ENCODE measurements at regions not wholly inside any gene's neighbourhood (a gene's known extent, or its start where the extent isn't known, plus 50 kb on each side); places are given as distances from the start of the nearest gene placed in this dataset.

GRCh38 chr13:104015646-104016396 is 949.6 kb upstream of the SLC10A2 start:
- Mint-ChIP-seq H3K9me3 (peaks cover 0 to 22% (median 2%) of the 10 kb centered on the region in 11 donors), H3K36me3 (no peaks in the 10 kb centered on the region), H3K27me3 (no peaks in the 10 kb centered on the region), H3K27ac (no peak overlapping the region), H3K4me3 (no peak overlapping the region), H3K4me1 (no peaks in the 10 kb centered on the region)
- H3K4me1 ChIP-seq (ENCODE audit: control insufficient read depth in 2 of 2, insufficient read depth in 2 of 2, low read length in 2 of 2): no peaks in the 10 kb centered on the region
- ChIA-PET CTCF (no interaction called here), POLR2A (no interaction called here)
- intact Hi-C loops (cut with micrococcal nuclease): no loop called here
- DNase-seq (no peak), ATAC-seq (no peak)
- no peak overlapping the region for H3K4me3 ChIP-seq (ENCODE audit: low read length)
- no peaks in the 10 kb centered on the region for H3K9me3 ChIP-seq (ENCODE audit: control insufficient read depth in 2 of 3, low read length in 3 of 3)
- H3K27me3 ChIP-seq (ENCODE audit: control insufficient read depth in 2 of 2, insufficient read depth in 2 of 2, low read length in 2 of 2): no peaks in the 10 kb centered on the region
- no peak overlapping the region for H3K27ac ChIP-seq (ENCODE audit: low read depth, low read length)
- no peaks in the 10 kb centered on the region for H3K36me3 ChIP-seq (ENCODE audit: control insufficient read depth in 2 of 3, insufficient read depth in 3 of 3, low read length in 3 of 3)

GRCh38 chr13:104014803-104015645 is 948.8 kb upstream of the SLC10A2 start:
- ChIA-PET POLR2A (no interaction called here), CTCF (no interaction called here)
- Mint-ChIP-seq H3K27me3 (no peaks in the 10 kb centered on the region), H3K4me3 (no peak overlapping the region), H3K36me3 (no peaks in the 10 kb centered on the region), H3K27ac (no peak overlapping the region), H3K4me1 (no peaks in the 10 kb centered on the region), H3K9me3 (peaks cover 0 to 22% (median 2%) of the 10 kb centered on the region in 11 donors)
- ATAC-seq (no peak), DNase-seq (no peak)
- no peaks in the 10 kb centered on the region for H3K4me1 ChIP-seq (ENCODE audit: control insufficient read depth in 2 of 2, insufficient read depth in 2 of 2, low read length in 2 of 2)
- intact Hi-C loops (cut with micrococcal nuclease): no loop called here
- no peaks in the 10 kb centered on the region for H3K27me3 ChIP-seq (ENCODE audit: control insufficient read depth in 2 of 2, insufficient read depth in 2 of 2, low read length in 2 of 2)
- no peak overlapping the region for H3K4me3 ChIP-seq (ENCODE audit: low read length)
- H3K36me3 ChIP-seq (ENCODE audit: control insufficient read depth in 2 of 3, insufficient read depth in 3 of 3, low read length in 3 of 3): no peaks in the 10 kb centered on the region
- no peaks in the 10 kb centered on the region for H3K9me3 ChIP-seq (ENCODE audit: control insufficient read depth in 2 of 3, low read length in 3 of 3)
- no peak overlapping the region for H3K27ac ChIP-seq (ENCODE audit: low read depth, low read length)

GRCh38 chr13:104011505-104012241 is 945.5 kb upstream of the SLC10A2 start:
- Mint-ChIP-seq H3K4me3 (no peak overlapping the region), H3K9me3 (peaks cover 0 to 11% (median 2%) of the 10 kb centered on the region in 11 donors), H3K36me3 (no peaks in the 10 kb centered on the region), H3K27me3 (no peaks in the 10 kb centered on the region), H3K27ac (no peak overlapping the region), H3K4me1 (no peaks in the 10 kb centered on the region)
- CTCF ChIA-PET: no interaction called here
- POLR2A ChIA-PET: no interaction called here
- no peaks in the 10 kb centered on the region for H3K9me3 ChIP-seq (ENCODE audit: control insufficient read depth in 2 of 3, low read length in 3 of 3)
- no peak for ATAC-seq
- no peak for DNase-seq
- H3K36me3 ChIP-seq (ENCODE audit: control insufficient read depth in 2 of 3, insufficient read depth in 3 of 3, low read length in 3 of 3): no peaks in the 10 kb centered on the region
- H3K4me1 ChIP-seq (ENCODE audit: control insufficient read depth in 2 of 2, insufficient read depth in 2 of 2, low read length in 2 of 2): no peaks in the 10 kb centered on the region
- intact Hi-C loops (cut with micrococcal nuclease): no loop called here
- H3K27me3 ChIP-seq (ENCODE audit: control insufficient read depth in 2 of 2, insufficient read depth in 2 of 2, low read length in 2 of 2): no peaks in the 10 kb centered on the region
- no peak overlapping the region for H3K4me3 ChIP-seq (ENCODE audit: low read length)
- H3K27ac ChIP-seq (ENCODE audit: low read depth, low read length): no peak overlapping the region

- POLR2A ChIA-PET: no interaction called here
- no peak overlapping the region for H3K27ac ChIP-seq (ENCODE audit: low read depth, low read length)
These were observed 942.6 kb upstream of the SLC10A2 start for GRCh38 chr13:104008541-104009435.

GRCh38 chr13:104008075-104008474 is 941.9 kb upstream of the SLC10A2 start:
- no peaks in the 10 kb centered on the region for H3K36me3 ChIP-seq (ENCODE audit: control insufficient read depth in 2 of 3, insufficient read depth in 3 of 3, low read length in 3 of 3)
- ChIA-PET CTCF (no interaction called here), POLR2A (no interaction called here)
- Mint-ChIP-seq H3K27ac (no peak overlapping the region), H3K36me3 (no peaks in the 10 kb centered on the region), H3K4me3 (no peak overlapping the region), H3K27me3 (no peaks in the 10 kb centered on the region), H3K4me1 (no peaks in the 10 kb centered on the region), H3K9me3 (peaks cover 0 to 3% (median 0%) of the 10 kb centered on the region in 11 donors)
- H3K27ac ChIP-seq (ENCODE audit: low read depth, low read length): no peak overlapping the region
- intact Hi-C loops (cut with micrococcal nuclease): no loop called here
- no peaks in the 10 kb centered on the region for H3K4me1 ChIP-seq (ENCODE audit: control insufficient read depth in 2 of 2, insufficient read depth in 2 of 2, low read length in 2 of 2)
- no peaks in the 10 kb centered on the region for H3K9me3 ChIP-seq (ENCODE audit: control insufficient read depth in 2 of 3, low read length in 3 of 3)
- ATAC-seq: no peak
- no peak for DNase-seq
- no peaks in the 10 kb centered on the region for H3K27me3 ChIP-seq (ENCODE audit: control insufficient read depth in 2 of 2, insufficient read depth in 2 of 2, low read length in 2 of 2)
- no peak overlapping the region for H3K4me3 ChIP-seq (ENCODE audit: low read length)

More at GRCh38 chr13:104008541-104009435, 942.6 kb upstream of the SLC10A2 start:
- no peaks in the 10 kb centered on the region for H3K27me3 ChIP-seq (ENCODE audit: control insufficient read depth in 2 of 2, insufficient read depth in 2 of 2, low read length in 2 of 2)
- Mint-ChIP-seq H3K4me1 (no peaks in the 10 kb centered on the region), H3K27ac (no peak overlapping the region), H3K27me3 (no peaks in the 10 kb centered on the region), H3K4me3 (no peak overlapping the region), H3K36me3 (no peaks in the 10 kb centered on the region), H3K9me3 (peaks cover 0 to 5% (median 0%) of the 10 kb centered on the region in 11 donors)
- CTCF ChIA-PET: no interaction called here
- H3K4me3 ChIP-seq (ENCODE audit: low read length): no peak overlapping the region
- no peak for ATAC-seq
- H3K4me1 ChIP-seq (ENCODE audit: control insufficient read depth in 2 of 2, insufficient read depth in 2 of 2, low read length in 2 of 2): no peaks in the 10 kb centered on the region
- intact Hi-C loops (cut with micrococcal nuclease): no loop called here
- H3K36me3 ChIP-seq (ENCODE audit: control insufficient read depth in 2 of 3, insufficient read depth in 3 of 3, low read length in 3 of 3): no peaks in the 10 kb centered on the region
- DNase-seq: no peak
- no peaks in the 10 kb centered on the region for H3K9me3 ChIP-seq (ENCODE audit: control insufficient read depth in 2 of 3, low read length in 3 of 3)

- Histone ChIP-seq H3K9me3 (ENCODE audit: control insufficient read depth in 2 of 3, low read length in 3 of 3) (no peaks in the 10 kb centered on the region), H3K4me1 (ENCODE audit: control insufficient read depth in 2 of 2, insufficient read depth in 2 of 2, low read length in 2 of 2) (no peaks in the 10 kb centered on the region), H3K27me3 (ENCODE audit: control insufficient read depth in 2 of 2, insufficient read depth in 2 of 2, low read length in 2 of 2) (no peaks in the 10 kb centered on the region), H3K27ac (ENCODE audit: low read depth, low read length) (no peak overlapping the region), H3K4me3 (ENCODE audit: low read length) (no peak overlapping the region), H3K36me3 (ENCODE audit: control insufficient read depth in 2 of 3, insufficient read depth in 3 of 3, low read length in 3 of 3) (no peaks in the 10 kb centered on the region)
- H3K27me3 Mint-ChIP-seq: no peaks in the 10 kb centered on the region
- ATAC-seq (no peak), DNase-seq (no peak)
- H3K36me3 Mint-ChIP-seq: no peaks in the 10 kb centered on the region
- peaks cover 0 to 2% (median 0%) of the 10 kb centered on the region in 11 donors for H3K9me3 Mint-ChIP-seq
- intact Hi-C loops (cut with micrococcal nuclease): no loop called here
- POLR2A ChIA-PET: no interaction called here
- H3K4me3 Mint-ChIP-seq: no peak overlapping the region
- CTCF ChIA-PET: no interaction called here
- H3K4me1 Mint-ChIP-seq: no peaks in the 10 kb centered on the region
- no peak overlapping the region for H3K27ac Mint-ChIP-seq
These were observed 940.4 kb upstream of the SLC10A2 start for GRCh38 chr13:104006625-104007075.
